Esophagus squamous epithelium (tissue), 4 donors: ENCODE measurements at regions not wholly inside any gene's neighbourhood (a gene's known extent, or its start where the extent isn't known, plus 50 kb on each side); places are given as distances from the start of the nearest gene placed in this dataset.

Experiments used
- CTCF ChIP-seq, 6 experiments: fragments of 450-650 bp in 4 of 6; fragments of 200-600 bp in 2 of 6; sonication (generic) in 2 of 6; IDR thresholded peaks; one replicate each; pipeline ENCODE4 v1.5.1; 2016 to 2019; ENCODE audit warnings: antibody characterized with exemption in 6 of 6, mild to moderate bottlenecking in 4 of 6, moderate library complexity in 4 of 6
- POLR2A ChIP-seq, 4 donors: fragments of 450-650 bp; IDR thresholded peaks; one replicate each; pipeline ENCODE4 v1.6.1; 2017; ENCODE audit warnings: antibody characterized with exemption in 4 of 4, mild to moderate bottlenecking in 4 of 4, moderate library complexity in 3 of 4

- TF ChIP-seq CTCF (IDR thresholded peaks at IDR 0.05) (no peak), POLR2A (IDR thresholded peaks at IDR 0.05) (no peak)
These were observed 323.1 kb upstream of the KIAA1217 start for GRCh38 chr10:23885853-23886252.
